Fibroblast of lung (primary cell): ENCODE measurements at regions not wholly inside any gene's neighbourhood (a gene's known extent, or its start where the extent isn't known, plus 50 kb on each side); places are given as distances from the start of the nearest gene placed in this dataset.

Experiments used
- CTCF ChIP-seq, 2 donors: IDR thresholded peaks in 1 of 2; conservative IDR thresholded peaks in 1 of 2; 1 replicate in 1 of 2; 2 replicates in 1 of 2; pipeline ENCODE4 v1.5.1; 2011 to 2012; ENCODE audit warnings: low read length in 2 of 2, control low read depth in 1 of 2, inconsistent platforms in 1 of 2, low read depth in 1 of 2, mild to moderate bottlenecking in 1 of 2
- EZH2 ChIP-seq: IDR thresholded peaks from 2 replicates; pipeline ENCODE4 v1.5.1; 2012; ENCODE audit warnings: low read length, control low read depth, mild to moderate bottlenecking; ENCODE audit errors: missing control alignments

GRCh38 chr12:78671295-78671694, 193.3 kb upstream of the SYT1 start:
- TF ChIP-seq CTCF (conservative IDR thresholded peaks at IDR 0.05 in 1 of 2, IDR thresholded peaks at IDR 0.05 in 1 of 2; ENCODE audit: low read depth in 1 of 2, low read length in 2 of 2) (no peak), EZH2 (no peak)
